ENCODE measurements at regions not wholly inside any gene's neighbourhood (a gene's known extent, or its start where the extent isn't known, plus 50 kb on each side); places are given as distances from the start of the nearest gene placed in this dataset.
"Not testable (repeated sequence)": the region's sequence is repeated elsewhere in the genome, so short reads cannot be mapped to it uniquely, and the experiment has no call there.

DNA sequence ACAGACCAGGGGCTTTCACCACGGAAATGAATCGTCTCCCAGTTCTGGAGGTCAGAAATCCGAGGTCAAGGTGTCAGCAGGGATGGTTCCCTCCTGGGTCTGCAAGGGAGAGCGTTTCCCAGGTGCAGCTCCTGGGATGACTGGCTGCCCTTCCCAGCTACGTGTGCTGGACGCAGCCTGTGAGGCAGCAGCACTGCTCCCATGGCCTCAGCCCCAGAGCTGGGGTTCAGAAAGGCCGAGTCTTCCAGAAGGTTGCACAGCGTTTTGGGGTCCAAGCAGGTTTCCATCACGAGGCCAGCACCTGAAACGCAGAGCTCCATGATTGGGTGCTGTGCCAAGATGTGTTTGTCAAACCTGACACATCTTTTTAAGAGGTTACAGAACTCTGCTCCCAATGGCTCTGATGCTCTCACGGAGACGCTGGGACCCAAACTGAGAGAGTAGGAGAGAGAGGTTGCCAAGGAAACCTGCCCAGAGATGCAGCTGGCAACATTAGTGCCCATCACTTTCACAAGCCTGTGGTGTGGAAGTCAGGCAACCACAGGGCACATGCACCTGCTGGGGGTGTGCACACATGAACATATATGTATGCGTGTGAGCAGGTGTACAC is 65.8 kb upstream of the LRPAP1 start:
- not testable (repeated sequence) for TF ChIP-seq CTCF, POLR2A (IDR thresholded peaks at IDR 0.05)

Data from body of pancreas (tissue), 4 donors.